NCI-H2107 treated with DMSO at 0.1 percent for 48 hours (cell line): ENCODE measurements at regions not wholly inside any gene's neighbourhood (a gene's known extent, or its start where the extent isn't known, plus 50 kb on each side); places are given as distances from the start of the nearest gene placed in this dataset.
"Not testable (repeated sequence)": the region's sequence is repeated elsewhere in the genome, so short reads cannot be mapped to it uniquely, and the experiment has no call there.

ENCODE experiments used
- DNase-seq: peaks from one replicate; lab custom pipeline; 2025; ENCODE audit not compliant: unreplicated experiment; lab: John Stamatoyannopoulos, UW

GRCh38 chr3:135393159-135393558 is 572.4 kb upstream of the PPP2R3A start:
- no peak for DNase-seq

- no peak for DNase-seq
Measured at GRCh38 chr3:135393898-135394525, 571.5 kb upstream of the PPP2R3A start.

- DNase-seq = no peak
Measured at GRCh38 chr3:135412475-135412874, 553.1 kb upstream of the PPP2R3A start.

- no peak for DNase-seq
Measured at GRCh38 chr3:135416182-135416581, 549.3 kb upstream of the PPP2R3A start.

- DNase-seq = no peak
Measured at GRCh38 chr3:135419155-135419554, 546.4 kb upstream of the PPP2R3A start.

GRCh38 chr3:135426508-135426907 is 539.0 kb upstream of the PPP2R3A start:
- DNase-seq = no peak

GRCh38 chr3:135432402-135432801 is 533.1 kb upstream of the PPP2R3A start:
- no peak for DNase-seq

GRCh38 chr3:135438889-135439597 is 526.5 kb upstream of the PPP2R3A start:
- DNase-seq = not testable (repeated sequence)

- not testable (repeated sequence) for DNase-seq
Measured at GRCh38 chr3:135439632-135440031, 525.9 kb upstream of the PPP2R3A start.

- no peak for DNase-seq
Measured at GRCh38 chr3:135440233-135440632, 525.3 kb upstream of the PPP2R3A start.

- no peak for DNase-seq
Measured at GRCh38 chr3:135440746-135441145, 524.8 kb upstream of the PPP2R3A start.

GRCh38 chr3:135444058-135444457 is 521.5 kb upstream of the PPP2R3A start:
- no peak for DNase-seq

- no peak for DNase-seq
Measured at GRCh38 chr3:135447483-135447882, 518.0 kb upstream of the PPP2R3A start.

GRCh38 chr3:135448520-135448919 is 517.0 kb upstream of the PPP2R3A start:
- DNase-seq = no peak

GRCh38 chr3:135449046-135449445 is 516.5 kb upstream of the PPP2R3A start:
- no peak for DNase-seq

GRCh38 chr3:135451037-135451785 is 514.3 kb upstream of the PPP2R3A start:
- DNase-seq = no peak

- no peak for DNase-seq
Measured at GRCh38 chr3:135452881-135453280, 512.6 kb upstream of the PPP2R3A start.

GRCh38 chr3:135453326-135453725 is 512.2 kb upstream of the PPP2R3A start:
- DNase-seq = no peak

GRCh38 chr3:135454890-135455289 is 510.6 kb upstream of the PPP2R3A start:
- DNase-seq = no peak

- peak; percentile 48 for DNase-seq
Measured at GRCh38 chr3:135456108-135456790, 509.3 kb upstream of the PPP2R3A start.

GRCh38 chr3:135458541-135459322 is 506.8 kb upstream of the PPP2R3A start:
- no peak for DNase-seq
